NCI-H2029 treated with DMSO at 0.1 percent for 48 hours (cell line): ENCODE measurements at regions not wholly inside any gene's neighbourhood (a gene's known extent, or its start where the extent isn't known, plus 50 kb on each side); places are given as distances from the start of the nearest gene placed in this dataset.

ENCODE experiments used
- DNase-seq: peaks from one replicate; lab custom pipeline; 2025; lab: John Stamatoyannopoulos, UW

DNA sequence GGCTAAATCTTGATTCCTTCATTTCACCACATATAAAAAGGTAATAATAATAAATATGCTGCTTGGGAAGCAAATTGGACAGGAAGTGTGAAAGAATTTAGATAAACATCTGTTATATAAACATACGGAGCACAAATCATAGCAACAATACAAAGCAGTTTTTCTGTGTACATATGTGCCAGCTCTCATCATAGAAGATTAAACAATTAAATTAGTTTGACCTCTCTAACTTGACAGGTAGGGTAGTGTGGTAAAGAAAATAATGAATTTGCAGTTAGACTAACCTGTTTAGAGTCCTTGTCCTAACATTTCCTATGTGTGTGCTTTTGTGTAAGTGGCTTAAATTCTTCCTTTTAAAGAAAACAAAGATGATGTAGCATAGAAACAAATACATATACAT is 995.7 kb upstream of the TENM4 start:
- no peak for DNase-seq

DNA sequence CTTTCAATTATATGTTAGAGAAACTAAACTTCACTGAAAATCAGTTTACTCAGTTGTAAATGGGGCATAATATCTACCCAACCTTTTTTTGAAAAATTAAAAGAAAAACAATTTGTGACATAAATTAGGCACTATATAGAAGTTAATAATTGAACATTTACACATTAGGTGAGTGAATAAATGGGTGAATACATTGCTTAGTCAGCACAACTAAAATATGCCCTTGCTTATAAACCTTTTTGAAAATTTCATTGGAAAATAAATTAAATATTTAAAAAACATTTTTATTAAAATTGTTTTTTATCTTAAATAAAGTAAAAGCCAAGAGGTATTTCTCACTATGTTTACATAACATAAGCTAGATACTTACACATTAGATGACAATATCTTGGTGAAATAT is 994.5 kb upstream of the TENM4 start:
- DNase-seq: no peak

DNA sequence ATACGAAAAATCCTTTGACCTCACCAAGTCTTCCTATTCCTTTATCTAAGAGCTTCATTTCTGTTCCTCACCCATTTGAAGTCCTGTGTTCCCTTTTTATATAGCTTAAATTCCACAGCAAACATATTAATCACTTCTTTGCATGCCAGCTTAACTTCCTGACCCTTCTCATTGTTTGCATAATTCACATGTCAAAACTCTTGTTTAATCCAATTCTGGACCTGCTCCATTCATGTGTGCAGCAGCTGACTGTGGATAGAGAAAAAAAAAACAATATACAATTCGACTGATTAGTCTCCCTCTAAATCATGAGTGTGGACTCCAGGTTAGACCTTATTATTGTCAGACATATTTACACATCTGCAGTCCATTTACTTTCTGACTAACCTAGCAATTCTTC is 991.2 kb upstream of the TENM4 start:
- DNase-seq: no peak

DNA sequence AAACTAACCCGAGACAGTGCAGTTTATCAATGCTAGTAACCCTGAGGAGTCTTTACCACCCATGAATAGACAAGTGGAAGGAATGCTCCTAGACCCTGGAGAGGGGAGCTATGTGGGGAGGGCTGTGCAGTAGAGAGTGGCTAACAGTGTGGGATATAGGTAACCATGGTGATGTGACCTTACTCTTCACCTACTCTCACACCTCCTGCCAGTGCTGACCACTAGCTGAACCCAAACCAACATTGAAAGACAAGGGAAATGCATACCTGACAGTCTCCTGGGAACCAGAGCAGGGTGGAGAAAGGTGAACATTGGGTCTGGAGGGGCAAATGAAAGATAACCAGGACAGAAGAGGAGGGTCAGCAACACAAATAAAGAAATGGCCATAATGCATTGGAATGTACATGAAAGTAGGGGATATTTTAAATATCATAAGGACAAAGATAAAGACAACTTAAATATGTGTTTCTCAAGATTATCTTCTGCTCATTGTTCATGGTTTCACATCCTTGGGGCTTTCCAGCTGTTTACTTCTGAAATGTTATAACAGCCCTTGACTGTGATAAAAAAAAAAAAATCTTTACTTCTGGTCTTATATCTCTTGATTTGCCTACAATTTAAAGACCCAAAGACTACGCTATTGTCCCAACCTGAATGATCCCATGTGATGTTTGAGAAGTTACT is 983.3 kb upstream of the TENM4 start:
- no peak for DNase-seq

DNA sequence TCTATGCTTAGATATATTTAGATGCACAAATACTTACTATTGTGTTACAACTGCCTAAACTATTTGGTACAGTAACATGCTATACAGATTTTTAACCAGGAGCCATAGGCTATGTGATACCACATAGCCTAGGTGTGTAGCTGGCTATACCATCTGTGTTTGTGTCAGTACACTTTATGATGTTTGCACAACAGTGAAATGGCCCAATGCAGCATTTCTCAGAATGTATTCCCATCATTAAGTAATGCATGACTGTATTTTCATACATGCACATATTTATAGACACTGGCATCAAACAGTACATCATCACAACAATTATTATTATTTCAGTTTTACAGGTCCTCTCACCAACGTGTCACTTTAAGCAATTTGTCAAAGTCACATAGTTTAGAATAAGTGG is 979.5 kb upstream of the TENM4 start:
- DNase-seq: no peak

DNA sequence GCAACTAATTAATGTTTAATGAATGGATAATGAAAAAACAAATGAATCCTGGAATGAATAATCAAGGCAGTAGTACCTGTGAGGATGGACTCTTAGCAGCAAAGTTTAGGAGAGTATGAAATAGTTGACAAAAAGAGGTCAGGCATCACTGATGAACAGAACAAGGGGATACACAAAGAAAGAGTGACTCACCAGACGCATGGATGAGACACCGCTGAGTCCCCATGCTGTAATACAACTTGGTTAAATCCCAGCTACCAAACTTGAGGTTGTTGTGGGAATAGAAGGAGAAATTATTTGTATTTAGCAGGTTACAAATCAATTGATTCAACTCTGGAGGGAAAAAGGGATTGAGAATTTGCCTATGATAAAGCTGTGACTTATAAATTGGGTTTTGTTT is 976.9 kb upstream of the TENM4 start:
- DNase-seq: no peak

DNA sequence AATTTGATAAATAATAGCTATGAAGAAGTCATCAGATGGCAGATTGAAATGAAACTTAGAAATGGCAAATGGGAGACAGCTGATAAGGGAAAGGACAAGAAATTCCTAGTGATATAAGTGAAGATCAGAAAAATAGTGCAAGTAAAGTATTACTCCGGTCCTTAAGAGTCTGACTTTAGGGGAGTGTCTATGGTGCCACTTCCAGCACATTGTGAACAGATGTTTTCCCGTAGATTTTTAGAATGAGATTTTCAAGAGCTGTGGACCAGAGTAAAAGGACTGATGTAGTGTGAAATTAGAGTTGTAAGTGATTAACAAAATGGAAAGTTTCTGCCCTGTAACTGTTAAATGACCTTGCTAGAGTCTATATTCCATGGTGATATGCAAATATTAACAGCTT is 974.8 kb upstream of the TENM4 start:
- DNase-seq: no peak

DNA sequence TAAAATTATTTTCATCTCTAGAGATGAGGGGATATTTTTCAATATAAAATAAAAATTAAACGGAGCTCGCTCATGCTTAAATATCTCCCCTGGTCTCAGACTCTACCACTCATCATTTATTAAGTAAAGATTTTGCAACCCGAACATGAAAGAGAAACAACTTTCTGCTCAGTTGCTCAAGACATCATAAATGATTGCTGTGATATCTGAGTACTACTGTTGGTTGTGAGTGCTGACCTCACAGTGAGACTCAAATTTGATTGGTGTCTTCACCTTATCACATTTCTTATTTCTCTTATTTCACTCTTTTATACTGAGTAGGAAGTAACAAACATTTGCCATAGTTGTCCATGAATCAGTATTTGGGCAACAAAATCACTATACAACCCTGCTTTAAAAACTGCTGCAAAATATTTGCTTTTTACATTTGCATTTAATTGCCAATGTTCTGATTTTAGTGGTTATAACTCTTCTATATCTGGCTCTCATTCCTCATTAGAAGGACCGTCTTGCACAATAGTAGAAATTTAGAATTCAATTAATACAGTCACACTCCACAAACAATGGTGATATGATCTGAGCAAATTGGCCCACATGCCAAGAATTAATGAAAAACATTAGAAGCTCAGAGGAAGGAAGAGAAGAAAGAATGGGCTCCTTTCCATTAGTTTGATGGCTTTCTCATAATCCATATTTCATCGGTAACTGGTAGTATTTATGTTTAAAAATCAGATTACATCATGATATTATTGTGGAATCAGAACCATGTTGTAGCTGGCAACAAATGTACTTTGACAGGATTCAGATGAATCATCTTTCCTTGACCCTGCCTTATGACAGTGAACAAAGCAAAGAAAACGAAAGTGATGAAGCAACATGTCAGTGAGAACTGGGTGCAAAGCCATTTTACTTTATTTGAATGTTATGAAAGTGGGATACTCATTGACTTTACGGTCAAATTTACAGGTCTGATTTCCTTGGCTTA is 973.6 kb upstream of the TENM4 start:
- DNase-seq: no peak

DNA sequence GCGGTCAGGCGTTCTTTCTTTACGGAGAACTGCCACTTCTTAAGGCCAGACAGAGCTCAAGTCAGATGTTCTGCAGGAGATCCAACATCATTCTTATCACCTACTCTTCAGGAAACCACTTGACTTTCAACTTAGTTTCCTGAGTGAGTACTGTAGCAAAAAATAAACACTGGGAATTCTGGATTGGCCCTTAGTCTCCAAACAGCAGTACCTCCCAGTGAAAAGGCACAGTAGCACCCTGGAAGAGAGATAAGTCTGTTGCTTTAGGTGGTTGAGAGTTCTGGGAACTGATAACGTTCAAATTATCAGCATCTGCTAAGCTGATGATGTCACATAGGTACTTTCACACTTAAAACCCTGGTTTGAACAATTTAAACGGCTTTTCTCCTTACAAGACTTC is 971.8 kb upstream of the TENM4 start:
- no peak for DNase-seq

DNA sequence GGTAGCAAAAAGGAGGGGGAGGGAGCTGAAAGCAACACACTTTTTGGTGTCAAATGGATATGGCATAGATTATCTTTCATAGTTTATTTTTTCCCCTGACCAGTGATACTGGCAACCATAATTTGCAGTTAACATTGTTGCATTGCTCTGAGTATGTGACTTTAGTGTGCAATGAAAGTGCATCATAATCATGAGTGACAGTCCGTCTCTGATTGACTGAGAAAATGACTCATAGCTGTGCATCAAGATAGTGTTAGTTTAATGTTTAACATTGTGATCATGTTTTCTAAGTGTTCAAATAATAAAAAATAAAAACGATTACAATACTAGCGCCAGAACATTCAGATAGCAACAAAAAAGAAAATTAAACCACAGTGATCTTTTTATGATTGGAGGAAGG is 952.4 kb upstream of the TENM4 start:
- DNase-seq: no peak

DNA sequence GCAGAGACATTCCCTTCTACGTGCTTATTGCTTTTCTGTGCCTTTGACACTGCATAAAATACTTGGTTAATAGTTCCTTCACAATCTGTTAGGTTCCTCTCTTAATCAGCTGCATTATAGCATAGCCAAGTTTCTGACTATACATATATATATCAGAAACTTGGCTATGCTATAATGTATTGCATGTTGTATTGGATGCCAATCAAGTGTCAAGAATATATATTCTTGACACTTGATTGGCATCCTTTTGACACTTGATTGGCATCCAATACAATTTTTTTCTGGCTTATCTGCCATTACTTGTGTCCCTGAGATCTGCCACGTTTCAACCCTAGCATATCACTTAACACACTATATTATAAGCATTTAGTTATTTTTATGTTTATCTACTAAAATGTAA is 949.7 kb upstream of the TENM4 start:
- DNase-seq: no peak

DNA sequence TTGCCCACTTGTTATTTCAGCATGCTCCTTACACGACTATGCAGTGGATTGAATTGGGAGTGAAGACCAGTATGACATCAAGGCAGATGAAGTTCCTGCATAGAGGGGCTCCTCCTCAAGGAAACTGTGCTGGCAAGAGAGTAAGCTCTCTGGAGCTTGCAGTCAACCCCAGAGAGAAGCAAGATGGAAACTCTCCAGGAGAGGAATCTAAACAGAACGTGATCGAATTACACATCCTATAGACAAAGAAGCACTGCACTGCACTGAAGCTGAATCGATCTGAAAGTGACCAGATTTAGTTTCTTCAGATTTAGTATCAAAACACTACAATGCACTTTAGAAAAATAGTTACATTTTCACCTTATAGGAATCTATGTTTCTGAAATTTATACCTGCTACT is 947.7 kb upstream of the TENM4 start:
- no peak for DNase-seq

DNA sequence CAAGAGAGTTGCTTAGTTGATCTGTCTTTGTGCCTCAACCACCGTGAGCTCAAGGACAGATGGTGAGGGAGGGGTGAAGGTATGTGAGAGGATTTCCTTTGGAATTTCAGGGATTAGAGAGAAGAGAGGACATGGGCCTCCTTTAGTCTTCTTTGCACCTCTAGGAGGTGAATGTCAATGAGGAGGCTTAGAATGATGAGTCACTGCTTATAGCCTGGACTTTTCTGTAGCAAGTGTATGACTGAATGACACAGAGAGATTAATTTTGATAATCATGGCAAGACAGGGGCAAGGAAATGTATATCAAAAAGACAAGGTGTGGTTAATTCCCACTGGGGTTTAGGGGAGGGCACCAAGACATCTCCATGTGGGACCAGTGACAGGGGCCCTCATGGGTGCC is 947.3 kb upstream of the TENM4 start:
- DNase-seq: no peak

DNA sequence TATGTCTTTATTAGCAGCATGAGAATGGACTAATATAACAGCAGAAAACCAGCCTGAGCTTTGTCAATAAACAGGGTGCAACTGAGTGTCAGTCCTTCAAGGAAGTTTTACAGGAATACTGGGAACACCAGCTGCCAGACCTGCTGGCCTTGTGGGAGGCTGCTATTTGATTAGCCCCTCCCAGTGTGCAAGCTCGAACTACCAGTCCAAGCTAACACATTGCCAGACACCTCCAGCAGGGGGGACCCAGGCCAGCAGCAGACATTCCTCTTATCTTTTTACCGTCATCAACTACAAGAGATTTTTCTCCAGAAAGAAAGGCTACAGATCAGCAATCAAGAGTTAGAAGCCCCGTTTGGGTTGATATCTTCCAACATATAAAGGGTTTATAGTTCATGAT is 942.8 kb upstream of the TENM4 start:
- DNase-seq: no peak

DNA sequence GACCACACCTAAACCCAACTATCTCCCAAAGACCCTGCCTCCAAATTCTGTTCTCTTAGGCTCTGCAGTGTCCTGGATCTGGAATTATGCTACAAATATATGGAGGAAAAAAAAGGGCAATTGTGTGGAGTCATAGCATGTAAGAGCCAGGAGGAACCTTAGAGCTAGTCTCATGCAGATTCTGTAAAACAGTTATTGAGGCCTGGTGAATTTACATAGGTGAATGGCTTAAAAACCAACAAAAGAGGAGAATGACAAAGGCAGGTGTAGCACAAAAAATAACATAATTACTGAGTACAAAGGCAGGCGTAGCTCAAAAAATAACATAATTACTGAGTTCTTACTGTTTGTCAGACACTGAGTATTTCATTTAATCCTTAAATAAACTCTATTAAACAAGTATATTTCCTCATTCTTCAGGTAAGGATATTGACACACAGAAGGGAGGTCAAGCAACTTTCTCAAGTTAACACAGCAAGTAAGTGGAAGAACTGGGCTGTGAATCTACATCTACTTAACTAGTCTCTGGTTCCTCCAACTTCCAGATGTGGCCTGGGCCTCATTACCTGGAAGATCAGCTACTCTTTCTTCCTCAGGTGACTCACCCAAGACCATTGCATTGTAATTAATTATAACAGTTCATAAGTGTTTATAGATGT is 938.9 kb upstream of the TENM4 start:
- no peak for DNase-seq

DNA sequence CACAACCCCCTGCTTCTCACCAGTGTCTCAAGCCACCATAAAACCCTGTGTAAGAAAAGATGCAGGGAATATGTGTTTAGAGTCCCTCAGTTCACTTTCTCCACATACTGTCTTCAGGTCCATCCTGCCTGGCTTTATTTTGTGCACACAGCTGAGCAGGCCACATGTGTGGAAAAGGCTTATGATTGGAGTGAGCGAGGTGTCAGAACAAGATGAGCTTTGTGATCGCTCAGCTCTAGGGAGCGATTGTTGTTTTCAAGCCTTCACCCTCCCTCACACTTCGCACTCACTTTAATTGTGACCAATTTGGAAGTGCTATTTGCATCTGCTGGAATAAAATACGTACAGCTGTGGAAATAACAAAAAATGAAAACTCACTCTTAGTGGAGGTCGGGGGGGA is 931.1 kb upstream of the TENM4 start:
- DNase-seq: no peak

DNA sequence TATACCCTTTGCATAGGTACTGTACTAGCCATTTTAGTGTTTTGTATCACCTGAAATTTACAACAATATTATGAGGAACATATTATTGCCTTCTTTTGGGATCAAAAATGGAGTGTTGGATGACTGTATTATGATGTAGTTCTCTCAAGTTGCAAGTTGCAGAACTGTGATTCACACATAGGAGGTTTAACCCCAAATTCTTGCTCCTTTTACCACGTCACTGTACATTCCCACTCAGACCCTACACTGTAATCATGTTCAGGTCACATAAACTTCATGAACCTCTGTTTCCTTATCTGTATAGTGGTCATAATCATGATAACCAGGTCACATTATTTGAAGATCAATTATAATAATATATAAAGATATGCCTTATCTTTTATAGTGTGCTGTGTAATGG is 925.1 kb upstream of the TENM4 start:
- DNase-seq: no peak

DNA sequence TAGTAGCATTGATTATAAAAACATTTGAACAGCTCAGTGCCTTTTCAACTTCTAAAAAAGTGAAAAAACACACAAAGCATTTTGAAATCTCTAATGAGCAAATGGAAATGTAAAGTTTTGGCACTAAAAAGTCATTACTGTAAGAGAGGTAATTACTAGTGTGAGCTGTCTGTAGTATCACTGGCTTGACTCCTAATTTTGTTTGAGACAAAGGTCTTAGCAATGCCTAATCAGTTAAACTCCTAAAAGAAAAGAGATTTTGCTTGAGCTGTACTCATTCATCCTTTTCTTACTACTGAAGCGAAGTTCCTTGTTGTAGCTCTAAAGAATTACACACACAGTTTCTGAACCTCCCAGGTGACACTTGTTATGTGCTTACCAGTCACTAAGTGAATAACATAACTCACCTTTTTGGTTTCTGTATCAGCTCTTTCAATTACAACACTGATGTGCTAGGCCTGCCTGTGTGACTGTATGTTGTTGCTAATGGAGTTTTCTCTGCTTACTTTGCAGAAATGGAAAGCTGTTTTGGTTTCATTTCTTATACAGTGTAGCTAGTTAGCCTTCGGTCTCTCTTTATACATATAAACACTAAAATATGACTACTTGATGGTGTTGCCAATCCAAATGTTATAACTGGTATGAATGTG is 924.4 kb upstream of the TENM4 start:
- no peak for DNase-seq

DNA sequence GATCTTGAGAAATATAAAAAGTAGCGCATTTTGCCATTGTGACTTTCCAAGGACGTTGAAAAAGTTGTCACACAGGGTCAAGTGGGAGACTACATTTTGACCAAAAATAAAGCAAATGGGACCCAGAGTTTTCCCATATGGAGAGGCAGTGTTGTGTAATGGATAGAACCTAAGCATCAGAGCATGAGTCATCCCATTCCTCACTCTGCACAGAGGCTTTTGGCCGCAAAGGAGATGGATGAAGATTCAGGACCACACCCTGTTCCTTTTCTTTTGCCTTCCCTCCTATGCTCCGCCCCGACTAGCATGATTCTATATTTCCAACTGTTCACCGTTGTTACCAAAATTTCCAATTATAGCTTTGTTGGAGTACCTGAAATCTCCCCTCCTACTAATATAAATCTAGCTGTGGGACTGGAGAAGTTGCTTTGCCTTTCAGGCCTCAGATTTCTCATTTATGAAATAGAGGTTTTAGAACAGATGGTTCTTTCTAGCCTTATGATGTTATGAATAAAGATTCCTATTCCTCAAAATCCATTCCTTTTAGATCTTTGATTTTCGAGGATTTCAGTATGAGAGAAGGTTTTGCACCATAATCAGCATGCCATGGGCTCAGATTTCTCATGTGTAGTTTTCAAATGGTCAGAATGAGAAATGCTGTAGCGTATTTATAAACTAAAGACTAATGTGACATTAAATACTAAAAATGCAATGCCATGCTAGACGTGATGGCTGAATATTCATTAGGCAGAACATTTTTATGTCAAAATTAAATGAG is 921.9 kb upstream of the TENM4 start:
- DNase-seq: no peak

DNA sequence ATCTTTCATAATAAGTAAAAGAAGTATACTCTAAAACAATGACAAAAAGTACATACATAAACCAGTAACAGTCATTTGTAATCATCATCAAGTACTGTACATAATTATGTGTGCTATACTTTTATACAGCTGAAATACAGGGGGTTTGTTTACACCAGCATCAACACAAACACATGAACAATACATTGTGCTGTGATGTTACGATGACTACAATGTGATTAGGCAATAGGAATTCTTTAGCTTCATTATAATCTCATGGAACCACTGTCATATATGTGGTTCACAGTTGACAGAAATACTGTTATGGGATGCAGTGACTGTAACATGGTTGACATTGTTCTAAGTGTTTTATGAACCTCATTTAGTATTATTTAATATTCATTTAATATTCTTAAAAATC is 914.4 kb upstream of the TENM4 start:
- no peak for DNase-seq

DNA sequence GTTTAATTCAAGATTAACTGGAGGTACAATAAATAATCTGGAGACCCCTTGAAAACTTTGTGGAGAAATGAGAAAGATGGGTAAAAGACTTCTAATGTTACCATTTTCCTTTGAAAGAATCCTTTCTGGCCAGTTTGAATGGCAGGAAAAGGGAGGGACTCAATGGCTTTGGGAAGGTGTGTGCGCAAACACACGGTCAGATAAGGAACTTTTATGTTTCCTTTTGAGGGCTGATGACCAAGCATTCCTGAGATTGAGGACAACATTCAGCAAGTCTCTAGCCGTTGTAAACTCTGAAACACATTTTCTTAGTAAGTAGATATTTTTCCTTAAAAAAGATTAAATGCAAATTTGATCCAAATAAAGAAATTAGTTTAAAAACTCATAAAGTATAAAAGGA is 909.7 kb upstream of the TENM4 start:
- no peak for DNase-seq

DNA sequence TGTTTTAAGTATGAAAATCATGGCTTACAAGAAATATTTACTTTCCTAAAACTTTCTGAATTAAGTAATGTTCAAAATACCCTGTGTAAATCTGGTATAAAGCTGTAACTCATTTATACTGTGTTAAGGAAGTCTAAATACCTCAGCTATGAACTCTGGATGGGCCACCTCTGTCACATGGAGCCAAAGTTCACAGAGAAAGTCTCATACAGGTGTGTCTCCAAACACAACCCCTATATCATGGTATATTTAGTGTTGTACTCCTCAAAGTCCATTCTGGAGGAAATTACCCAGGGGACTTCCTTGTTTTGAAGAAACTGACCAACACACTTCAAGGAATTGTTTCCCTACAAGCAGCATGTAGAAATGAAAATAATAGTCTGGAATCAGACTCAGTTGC is 909.2 kb upstream of the TENM4 start:
- DNase-seq: no peak
